CD4-positive, alpha-beta T cell treated with Interleukin-17A for 4 hours (primary cell): ENCODE measurements at regions not wholly inside any gene's neighbourhood (a gene's known extent, or its start where the extent isn't known, plus 50 kb on each side); places are given as distances from the start of the nearest gene placed in this dataset.
"Not testable (repeated sequence)": the region's sequence is repeated elsewhere in the genome, so short reads cannot be mapped to it uniquely, and the experiment has no call there.

ENCODE experiments used
- DNase-seq: peaks from one replicate; pipeline ENCODE4 v3.0.0-alpha.2; 2020; ENCODE audit warnings: mixed read lengths

GRCh38 chr16:60949800-60950199 lies 1086.4 kb downstream of the CDH8 start:
- no peak for DNase-seq

- no peak for DNase-seq
These were observed 1091.0 kb downstream of the CDH8 start for GRCh38 chr16:60945225-60945624.

GRCh38 chr16:60936189-60936588 lies 1100.0 kb downstream of the CDH8 start:
- not testable (repeated sequence) for DNase-seq

- no peak for DNase-seq
These were observed 1103.6 kb downstream of the CDH8 start for GRCh38 chr16:60932600-60932999.

- DNase-seq = no peak
These were observed 1105.9 kb downstream of the CDH8 start for GRCh38 chr16:60930291-60930690.

GRCh38 chr16:60922920-60923319 lies 1113.3 kb downstream of the CDH8 start:
- DNase-seq = no peak

- DNase-seq = no peak
These were observed 1121.9 kb downstream of the CDH8 start for GRCh38 chr16:60914334-60914733.

GRCh38 chr16:60907645-60908044 lies 1128.6 kb downstream of the CDH8 start:
- no peak for DNase-seq

GRCh38 chr16:60905811-60906210 lies 1130.4 kb downstream of the CDH8 start:
- no peak for DNase-seq

- no peak for DNase-seq
These were observed 1134.1 kb downstream of the CDH8 start for GRCh38 chr16:60902114-60902513.

- DNase-seq = no peak
These were observed 1153.4 kb downstream of the CDH8 start for GRCh38 chr16:60882816-60883215.

- no peak for DNase-seq
These were observed 1183.6 kb downstream of the CDH8 start for GRCh38 chr16:60852635-60853034.

- DNase-seq = no peak
These were observed 1214.6 kb downstream of the CDH8 start for GRCh38 chr16:60821661-60822060.

- no peak for DNase-seq
These were observed 1215.9 kb downstream of the CDH8 start for GRCh38 chr16:60820361-60820760.

GRCh38 chr16:60818465-60818864 lies 1217.8 kb downstream of the CDH8 start:
- DNase-seq = no peak

GRCh38 chr16:60816461-60816860 lies 1219.8 kb downstream of the CDH8 start:
- DNase-seq = no peak

GRCh38 chr16:60815865-60816264 lies 1220.4 kb downstream of the CDH8 start:
- no peak for DNase-seq

- DNase-seq = no peak
These were observed 1221.2 kb downstream of the CDH8 start for GRCh38 chr16:60815033-60815432.

- DNase-seq = no peak
These were observed 1224.6 kb downstream of the CDH8 start for GRCh38 chr16:60811657-60812056.

GRCh38 chr16:60811051-60811608 lies 1225.1 kb downstream of the CDH8 start:
- DNase-seq = no peak

GRCh38 chr16:60810250-60810649 lies 1226.0 kb downstream of the CDH8 start:
- no peak for DNase-seq

- no peak for DNase-seq
These were observed 1243.8 kb downstream of the CDH8 start for GRCh38 chr16:60792437-60792836.

GRCh38 chr16:60788631-60789030 lies 1247.6 kb downstream of the CDH8 start:
- DNase-seq = no peak

GRCh38 chr16:60776281-60776680 lies 1260.0 kb downstream of the CDH8 start:
- DNase-seq = no peak

- DNase-seq = no peak
These were observed 1265.1 kb downstream of the CDH8 start for GRCh38 chr16:60771138-60771537.

GRCh38 chr16:60770384-60770783 lies 1265.9 kb downstream of the CDH8 start:
- not testable (repeated sequence) for DNase-seq
